Activated CD8-positive, alpha-beta memory T cell treated with anti-CD3 and anti-CD28 coated beads for 4 hours (primary cell): ENCODE measurements at regions not wholly inside any gene's neighbourhood (a gene's known extent, or its start where the extent isn't known, plus 50 kb on each side); places are given as distances from the start of the nearest gene placed in this dataset.
A peak's percentile ranks its signal among the peaks of the same experiment; 100 is the strongest.
"Not testable (repeated sequence)": the region's sequence is repeated elsewhere in the genome, so short reads cannot be mapped to it uniquely, and the experiment has no call there.

Source experiments
- DNase-seq, 2 donors: peaks; one replicate each; pipeline ENCODE4 v3.0.0-alpha.2; 2020; ENCODE audit warnings: low read depth in 2 of 2

DNA sequence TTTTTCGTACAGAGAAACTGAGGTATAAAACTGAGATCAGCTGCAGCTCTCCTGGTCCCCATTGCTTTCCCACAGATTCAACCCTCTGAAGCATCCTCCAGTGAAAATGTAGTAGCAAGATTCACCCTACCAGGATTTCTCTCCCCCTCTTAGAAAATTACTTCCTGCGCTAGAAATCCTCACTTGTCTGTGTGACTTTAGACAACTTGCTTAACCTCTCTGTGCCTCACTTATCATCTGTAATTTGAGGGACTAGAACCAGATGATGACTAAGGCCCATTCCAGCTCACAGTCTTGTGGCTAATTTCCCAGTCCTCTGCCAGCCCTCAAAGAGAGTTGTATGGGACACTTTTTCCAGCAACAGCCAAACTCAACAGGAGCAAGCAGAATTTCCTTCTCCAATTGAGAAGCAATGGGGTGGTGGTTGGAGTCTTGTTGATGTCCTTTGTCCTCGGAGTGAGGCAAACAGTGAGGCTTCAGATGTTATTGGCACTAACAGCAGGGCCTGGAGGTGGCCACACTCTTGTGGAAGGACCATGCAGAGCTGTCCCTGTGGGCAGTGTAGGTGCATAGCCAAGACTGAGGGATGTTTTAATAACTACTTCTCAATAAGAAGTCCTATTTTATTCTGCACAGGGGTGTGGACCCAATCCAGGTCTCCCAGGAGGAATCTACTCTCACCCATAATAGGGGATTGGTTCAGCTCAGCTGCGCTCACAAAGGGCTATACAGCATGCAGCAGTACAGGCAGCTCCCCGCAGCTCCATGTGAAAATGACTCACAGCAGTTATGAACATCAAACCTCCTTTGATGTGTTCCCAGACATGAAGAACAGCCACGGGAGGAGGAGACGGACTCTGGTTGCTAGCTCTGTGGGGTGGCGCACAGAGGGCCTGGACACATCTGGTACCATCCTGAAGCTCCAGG lies 200.1 kb downstream of the DAD1 start:
- DNase-seq, result no peak

DNA sequence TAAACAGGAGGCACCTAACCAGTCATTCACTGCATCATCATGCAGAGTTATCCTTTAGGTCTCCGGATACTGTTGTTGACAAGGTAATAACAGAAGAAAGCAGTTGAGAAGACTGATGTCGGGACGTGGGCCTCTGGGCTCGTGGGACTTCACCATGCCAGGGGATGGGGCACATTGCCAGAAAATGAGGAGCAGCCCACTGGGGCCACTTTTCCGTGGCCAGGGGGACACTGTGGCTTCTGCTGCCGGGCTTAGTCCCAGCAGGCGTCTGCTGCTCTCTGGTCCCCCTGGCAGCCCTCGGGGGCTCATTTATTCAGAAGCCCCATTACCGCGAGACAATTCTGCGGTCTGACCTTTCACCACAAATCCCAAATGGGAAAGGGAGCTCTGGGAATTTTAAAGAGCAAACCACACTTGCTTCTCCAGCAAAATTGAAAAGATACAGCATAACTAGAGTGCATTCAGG lies 201.2 kb downstream of the DAD1 start:
- no peak for DNase-seq

DNA sequence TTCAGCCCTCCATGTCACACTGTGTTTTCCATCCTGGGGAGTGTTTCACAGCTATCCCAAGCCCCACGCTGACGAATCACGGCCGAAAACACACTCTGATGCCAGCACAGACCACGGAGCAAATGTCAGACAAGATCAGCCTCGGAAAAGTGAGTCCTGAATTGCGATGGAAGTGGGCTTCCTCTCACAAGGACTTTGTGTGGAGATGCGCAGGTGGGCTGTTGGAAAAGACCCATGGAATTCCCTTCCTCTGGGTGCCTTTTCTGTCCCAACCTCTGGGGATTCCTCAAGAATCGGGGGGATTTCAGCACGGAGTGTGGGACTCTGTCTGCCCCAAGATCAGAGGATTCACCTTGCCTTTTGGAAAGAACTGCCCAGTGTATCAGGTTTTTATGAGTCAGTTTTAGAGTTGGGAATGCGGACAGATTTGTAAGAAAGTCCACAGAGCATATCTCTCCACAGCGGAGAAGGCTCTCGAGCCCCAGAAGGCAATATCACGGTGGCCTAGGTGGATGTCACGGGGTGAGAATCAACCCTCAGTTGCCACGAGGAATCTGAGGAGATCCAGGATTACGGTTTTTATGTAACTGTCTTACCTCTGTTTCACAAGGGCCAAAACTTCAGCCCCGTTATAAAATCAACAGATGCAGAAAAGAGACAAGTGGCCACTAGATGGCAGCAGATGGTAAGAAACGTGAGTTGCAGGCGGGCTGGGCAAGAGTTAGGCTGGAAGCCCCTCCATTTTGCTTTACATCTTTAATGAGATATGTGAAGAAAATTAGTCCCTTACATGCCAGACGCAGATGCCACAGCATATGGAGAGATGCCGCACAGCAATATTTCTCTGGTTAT lies 201.9 kb downstream of the DAD1 start:
- peak in 1 of 2 donors; percentile 14 for DNase-seq

DNA sequence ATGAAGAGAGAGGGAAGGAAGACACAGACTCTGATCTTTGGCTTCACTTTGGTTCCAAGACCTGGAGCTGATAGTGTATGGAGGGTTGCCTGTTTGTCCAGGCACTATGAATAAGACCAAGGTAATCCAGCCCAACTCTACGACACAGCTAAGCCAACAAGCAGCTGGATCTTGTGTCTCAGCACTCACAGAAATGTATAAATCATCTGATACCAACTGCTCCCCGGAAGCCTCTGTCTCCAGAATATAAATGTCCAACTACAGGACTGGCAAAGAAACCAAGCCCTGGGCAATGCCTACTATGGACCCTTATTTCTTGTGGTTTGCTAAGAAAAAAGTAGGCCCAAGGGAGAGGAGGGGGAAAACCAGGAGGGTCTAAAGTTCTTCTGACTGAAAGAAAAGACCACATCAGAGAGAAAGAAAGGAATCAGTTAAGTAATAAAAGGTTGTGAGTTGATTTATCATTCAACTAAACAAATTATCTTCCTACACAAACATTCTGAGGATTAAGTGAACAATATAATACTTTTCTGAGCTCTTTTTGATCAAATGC lies 204.0 kb downstream of the DAD1 start:
- DNase-seq, result no peak

DNA sequence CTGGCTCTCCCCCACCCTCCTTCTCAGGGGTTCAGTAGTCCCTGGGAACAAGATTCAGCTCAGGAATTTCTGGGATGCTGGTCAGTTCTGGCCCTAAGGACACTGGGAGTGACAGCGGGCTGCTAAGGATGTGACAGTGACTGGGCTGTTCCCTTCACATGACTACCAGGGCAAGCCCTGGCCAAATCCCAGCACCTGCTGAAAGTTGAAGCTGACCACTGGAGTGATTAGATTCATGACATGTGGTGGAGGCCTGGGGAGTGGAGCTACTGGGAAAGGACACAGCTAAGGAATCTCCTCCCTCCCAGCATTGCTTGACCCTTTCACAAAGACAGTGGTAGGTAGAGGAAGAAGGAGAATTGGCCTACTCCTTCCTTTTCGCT lies 204.9 kb downstream of the DAD1 start:
- no peak for DNase-seq

DNA sequence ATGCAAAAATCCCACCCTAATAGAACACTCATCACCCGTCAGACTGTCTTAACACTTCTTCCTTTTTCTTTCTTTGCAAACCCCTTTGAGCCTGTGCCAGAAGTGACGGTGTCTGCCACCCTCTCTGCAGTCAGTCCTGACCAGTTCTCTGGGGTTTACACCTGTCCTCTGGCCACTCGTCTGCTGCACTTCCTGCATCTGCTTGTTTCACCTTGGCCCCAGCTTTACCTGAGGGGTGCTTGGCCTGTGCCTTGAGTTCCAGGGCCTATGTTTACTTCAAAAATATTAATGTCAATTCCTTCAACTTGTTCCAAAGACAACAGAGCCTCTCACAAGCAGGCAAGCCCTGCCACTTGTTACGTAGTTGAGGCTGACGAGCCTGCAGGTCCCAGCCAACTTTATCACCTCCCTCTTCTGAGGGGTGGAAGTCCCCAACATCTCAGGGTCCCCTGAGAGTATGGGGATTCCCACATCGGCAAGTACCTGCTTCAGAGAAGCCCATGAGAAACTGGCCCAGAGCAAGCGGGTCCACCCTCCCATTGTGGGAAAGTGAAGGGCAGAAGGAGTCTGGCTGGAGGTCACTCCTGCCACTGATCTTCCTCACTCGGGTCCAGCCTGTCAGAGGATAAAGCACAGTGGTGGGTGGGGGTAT lies 205.4 kb downstream of the DAD1 start:
- DNase-seq, result no peak

DNA sequence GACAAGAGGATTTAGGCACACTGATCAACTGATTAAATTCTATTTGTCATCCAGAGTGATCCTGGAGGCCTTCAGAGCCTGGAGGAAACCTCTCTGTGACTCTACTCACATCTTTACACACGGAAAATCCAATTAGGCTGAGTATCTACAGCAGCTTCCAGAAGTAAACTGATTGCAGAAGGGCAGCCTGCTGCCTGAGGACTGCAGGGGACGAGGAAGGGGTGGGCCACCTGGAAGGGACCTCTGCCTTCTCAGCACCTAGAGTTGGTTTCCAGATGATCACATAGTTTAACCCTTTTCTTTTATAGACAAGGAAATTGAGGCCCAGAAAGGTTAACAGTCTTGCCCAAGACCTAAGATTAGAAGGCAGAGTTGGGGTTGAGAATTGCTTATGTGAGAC lies 206.1 kb downstream of the DAD1 start:
- DNase-seq, result no peak

DNA sequence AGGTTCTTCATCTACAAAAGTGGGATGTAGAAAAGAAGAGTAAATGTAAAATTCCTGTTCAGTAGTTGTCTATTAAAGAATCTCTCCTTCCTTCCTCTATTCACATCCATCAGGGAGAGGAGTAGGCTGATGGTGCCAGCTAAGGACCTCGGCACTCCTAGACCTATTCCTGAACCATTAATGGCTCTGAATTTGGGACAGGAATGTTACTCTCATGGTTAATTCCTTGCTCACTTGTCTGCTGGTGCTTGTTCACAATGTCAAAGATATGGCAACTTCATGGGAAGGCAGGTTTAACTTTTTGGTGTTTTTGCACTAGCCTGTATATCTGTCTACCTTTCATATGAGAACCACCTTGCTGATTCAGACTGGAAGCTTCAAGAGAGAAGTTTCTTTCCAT lies 206.6 kb downstream of the DAD1 start:
- DNase-seq, result no peak

DNA sequence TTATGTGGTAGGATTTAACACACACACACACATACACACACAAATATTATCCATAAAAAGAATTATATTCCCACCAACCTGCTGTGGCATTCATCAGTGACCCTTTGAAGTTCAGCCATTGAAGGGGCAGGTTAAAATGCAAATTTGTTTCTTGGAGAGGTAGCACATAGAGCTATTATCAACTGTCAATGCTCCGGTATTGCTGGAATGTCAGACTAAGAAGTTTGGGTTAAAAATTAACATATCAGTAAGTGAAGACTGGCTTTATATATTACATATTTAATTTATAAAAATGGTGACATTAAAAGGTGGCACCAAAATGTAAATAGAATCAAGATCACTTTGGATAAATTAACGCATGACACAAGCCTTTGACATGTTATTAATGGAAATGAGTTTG lies 207.3 kb downstream of the DAD1 start:
- DNase-seq, result no peak

DNA sequence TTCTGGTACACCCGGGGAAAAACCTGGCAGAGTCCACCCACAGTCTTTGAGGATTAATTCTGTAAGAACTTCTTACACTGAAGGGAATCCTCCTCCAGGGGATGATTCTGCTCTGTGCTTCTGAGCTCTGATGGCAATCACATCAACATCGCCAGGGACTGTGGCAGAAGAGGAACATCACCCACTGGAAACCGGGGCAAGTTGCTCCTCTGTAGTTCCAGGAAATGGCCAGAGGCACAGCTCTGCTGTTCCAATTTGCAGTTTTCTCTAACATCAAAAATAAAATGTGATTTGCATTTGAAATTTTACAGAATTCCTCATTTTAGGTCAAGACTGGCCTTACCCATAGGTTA lies 207.6 kb downstream of the DAD1 start:
- no peak for DNase-seq

DNA sequence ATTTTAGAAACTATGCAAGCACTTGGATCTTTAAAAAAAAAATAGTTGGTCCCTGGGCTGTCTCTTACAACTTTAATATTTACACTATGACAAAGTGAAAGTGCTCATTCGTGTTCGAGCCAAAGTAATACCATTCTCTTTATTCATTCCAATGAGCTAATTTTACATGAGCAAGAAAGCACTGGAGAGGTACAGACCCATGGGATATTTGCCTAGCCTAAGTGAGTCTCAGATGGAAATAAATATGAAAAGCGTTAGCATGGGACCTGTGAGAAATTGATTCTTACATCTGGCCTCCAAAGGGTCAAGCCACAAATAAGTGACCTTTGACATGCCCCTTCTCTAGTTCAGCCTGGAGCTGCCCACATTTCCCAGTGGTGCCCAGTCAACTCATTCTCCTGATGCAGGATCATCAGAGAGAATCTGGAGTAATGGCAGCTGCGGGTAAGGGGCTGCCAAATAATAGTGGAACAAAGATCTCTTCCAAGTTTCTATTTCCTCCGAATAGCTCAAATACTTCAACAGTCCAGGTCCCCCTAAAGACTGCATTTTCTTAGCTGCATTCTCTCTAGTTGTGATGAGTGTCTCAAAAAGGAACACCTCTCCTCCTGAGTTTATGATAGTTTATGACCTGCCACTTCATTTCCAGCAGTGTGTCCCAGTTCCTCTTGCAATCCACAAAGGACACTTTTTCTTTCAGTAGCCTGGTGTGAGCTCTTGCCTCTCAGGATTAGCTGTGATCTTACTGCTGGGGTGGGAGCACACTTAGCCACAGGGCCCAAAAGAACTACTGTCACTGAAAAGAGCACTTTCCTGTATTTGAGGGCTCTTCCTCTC lies 208.2 kb downstream of the DAD1 start:
- no peak for DNase-seq

DNA sequence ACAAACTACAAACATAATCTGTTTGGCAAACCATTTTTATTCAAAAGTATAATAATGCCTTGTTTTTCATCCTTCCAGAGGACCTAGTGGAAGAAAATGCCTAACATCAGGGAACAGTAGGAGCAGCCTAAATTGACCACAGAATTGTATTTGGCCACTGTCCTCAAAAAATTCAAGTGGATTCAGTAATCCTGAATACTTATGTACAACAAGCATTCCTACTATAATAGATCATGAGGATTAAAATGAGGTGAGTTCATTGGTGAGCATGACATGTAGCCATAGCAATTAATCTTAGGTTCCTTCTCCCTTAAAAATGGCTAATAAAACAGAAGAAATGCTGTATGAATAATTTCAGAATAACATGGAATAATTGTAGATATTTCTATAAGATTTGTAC lies 209.3 kb downstream of the DAD1 start:
- DNase-seq, result no peak

DNA sequence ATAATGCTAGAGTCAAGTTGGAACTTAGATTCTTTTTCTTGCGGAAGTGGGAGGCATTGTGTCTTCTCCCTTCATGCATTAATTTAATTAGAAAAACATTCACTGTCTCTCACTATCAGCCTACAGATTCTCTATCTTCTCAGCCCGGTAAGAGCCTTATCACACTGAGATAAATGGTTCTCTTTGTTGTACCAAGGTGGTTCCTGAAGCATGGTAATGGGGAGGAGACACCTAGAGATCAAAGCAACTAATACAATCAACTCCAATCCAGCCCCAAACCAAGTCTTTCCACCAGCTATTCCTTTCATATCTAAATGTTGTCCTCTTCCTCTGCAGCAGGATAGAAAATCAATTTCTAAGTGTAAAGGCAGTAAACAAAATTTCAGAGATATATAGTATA lies 210.8 kb downstream of the DAD1 start:
- DNase-seq, result no peak

DNA sequence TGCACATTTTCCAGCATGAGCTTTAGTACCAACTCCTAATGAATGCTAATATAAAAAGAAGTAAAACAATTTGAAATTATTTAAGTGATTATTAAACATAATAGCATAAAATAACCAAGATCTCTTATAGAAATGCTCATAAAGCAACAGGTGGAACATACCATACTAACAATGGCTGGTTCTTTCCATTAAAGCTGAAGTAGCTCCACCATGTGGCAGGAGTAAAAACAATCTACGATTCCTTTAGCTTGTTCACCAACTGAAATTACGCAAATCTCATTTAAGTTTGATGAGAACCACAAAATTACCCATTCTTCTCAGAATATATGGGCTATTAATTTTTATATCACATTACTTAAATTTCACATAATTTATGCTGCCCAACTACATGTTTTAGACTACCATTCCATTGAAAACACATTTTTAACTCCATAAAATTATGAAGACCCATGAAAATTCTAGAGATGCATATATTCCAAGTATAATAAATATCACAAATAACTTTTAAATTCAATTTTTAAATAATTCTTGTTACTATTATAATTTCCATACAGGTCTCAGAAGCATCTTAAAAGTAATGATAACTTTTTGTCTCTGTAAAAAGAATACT lies 213.6 kb downstream of the DAD1 start:
- DNase-seq, result no peak

DNA sequence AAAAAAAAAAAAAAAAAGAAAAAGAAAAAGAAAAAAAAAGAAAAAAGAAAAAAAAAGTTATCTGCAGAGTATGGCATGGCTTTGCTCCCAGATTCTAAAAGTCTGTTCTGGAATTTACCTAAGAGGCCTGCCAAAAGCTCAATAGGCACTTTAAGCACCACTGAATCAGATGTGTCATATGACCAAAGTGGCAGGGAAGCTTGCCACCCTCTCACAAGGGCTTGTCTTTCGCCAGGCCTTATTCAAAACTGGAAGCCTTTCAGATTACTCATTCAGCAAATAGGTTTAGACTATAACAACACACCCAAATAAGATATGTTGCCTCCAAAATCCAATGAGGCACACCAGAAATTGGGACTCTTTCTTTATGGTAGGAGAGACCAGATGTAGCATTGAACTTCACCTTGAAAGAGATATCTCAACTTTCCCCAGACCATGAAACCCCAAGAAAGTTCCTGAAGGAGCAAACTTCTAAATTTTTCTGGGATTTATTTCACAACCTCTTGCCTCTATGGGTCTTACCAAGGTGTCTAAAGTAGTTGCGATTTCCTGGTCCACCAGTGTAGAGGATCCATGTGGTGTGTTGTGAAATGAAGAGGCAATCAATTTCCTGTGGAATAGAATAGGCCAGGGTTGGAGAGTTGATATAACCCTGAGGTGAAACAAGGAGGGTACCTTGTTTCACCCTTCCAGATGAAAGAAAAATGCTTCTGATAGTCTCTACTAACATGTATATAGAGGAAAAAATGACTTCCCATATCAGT lies 218.8 kb downstream of the DAD1 start:
- DNase-seq, result no peak

DNA sequence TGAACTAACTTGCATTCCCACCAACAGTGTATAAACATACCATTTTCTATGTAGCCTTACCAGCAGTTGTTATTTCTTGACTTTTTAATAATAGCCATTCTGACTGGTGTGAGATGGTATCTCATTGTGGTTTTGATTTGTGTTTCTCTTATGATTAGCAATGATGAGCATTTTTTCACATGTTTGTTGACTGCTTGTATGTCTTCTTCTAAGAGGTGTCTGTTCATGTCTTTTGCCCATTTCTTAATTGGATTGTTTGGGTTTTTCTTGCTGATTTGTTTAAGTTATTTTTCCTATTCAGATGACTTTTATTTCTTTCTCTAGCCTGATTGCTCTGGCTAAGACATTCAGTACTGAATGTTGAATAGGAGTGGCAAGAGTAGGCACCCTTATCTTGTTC lies 230.3 kb downstream of the DAD1 start:
- DNase-seq, result no peak

DNA sequence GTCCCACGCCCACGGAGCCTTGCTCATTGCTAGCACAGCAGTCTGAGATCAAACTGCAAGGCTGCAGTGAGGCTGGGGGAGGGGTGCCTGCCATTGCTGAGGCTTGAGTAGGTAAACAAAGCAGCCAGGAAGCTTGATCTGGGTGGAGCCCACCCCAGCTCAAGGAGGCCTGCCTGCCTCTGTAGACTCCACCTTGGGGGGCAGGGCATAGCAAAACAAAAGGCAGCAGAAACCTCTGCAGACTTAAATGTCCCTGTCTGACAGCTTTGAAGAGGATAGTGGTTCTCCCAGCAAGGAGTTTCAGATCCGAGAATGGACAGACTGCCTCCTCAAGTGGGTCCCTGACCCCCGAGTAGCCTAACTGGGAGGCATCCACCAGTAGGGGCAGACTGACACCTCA lies 239.7 kb downstream of the DAD1 start:
- not testable (repeated sequence) for DNase-seq

DNA sequence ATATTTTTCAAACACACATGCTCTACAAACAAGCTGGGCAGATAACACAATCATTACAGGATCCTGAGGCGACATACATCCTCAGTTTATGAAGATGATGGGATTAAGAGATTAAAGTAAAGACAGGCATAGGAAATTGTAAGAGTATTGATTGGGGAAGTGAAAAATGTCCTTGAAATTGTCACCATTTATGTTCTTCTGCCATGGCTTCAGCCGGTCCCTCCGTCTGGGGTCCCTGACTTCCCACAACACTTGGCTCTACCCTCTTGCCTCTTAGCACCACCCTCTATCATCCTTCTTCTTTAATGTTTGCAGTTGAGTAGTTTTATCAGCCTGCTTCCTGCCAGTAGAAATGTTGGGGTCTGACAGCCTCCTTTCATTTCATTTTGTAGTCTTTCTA lies 244.4 kb downstream of the DAD1 start:
- no peak for DNase-seq

DNA sequence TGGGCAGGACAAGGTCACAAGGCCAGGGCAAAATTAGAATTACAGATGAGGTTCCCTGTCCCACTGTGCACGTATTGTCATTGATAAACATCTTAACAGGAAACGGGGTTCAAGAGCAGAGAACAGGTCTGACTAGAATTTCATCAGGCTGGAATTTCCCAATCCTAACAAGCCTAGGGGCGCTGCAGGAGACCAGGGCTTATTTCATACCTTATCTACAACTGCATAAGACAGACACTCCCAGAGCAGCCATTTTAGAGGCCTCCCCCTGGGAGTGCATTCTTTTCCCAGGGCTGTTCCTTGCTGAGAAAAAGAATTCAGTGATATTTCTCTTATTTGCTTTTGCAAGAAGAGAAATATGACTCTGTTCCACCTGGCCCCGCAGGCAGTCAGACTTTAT lies 244.8 kb downstream of the DAD1 start:
- not testable (repeated sequence) for DNase-seq

DNA sequence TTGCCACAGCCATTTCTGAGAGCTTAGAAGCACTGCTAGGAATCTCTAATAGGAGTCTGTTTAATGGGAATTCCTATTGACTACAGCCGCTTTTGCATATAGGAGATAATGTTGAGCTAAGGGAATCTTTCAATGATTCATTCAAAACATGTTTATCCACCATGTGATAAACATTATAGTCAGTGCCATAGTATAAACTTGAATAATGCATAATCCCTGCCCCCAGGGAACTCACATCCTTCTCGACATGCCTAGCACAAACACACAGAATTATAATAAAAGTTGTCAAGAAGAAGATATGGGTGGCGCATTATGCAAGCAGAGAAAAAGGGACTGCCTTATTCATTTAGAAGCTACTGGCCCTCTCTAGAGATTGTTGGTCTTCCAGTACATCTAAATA lies 248.0 kb downstream of the DAD1 start:
- DNase-seq, result no peak
